B cell (primary cell): ENCODE measurements at regions not wholly inside any gene's neighbourhood (a gene's known extent, or its start where the extent isn't known, plus 50 kb on each side); places are given as distances from the start of the nearest gene placed in this dataset.
"Not testable (repeated sequence)": the region's sequence is repeated elsewhere in the genome, so short reads cannot be mapped to it uniquely, and the experiment has no call there.

ENCODE experiments used
- ATAC-seq: fragments of 200-7000 bp; cut with Tn5 transposase; one replicate; pipeline ENCODE4 v1.10.0; 2021; ENCODE audit warnings: low read depth, mild to moderate bottlenecking, moderate number of reproducible peaks, moderate library complexity
- CTCF ChIA-PET: fragments of 350-600 bp; sonication (Branson Sonifier 250); formaldehyde crosslinking; loops from one replicate; lab custom pipeline; 2021; ENCODE audit warnings: antibody characterized with exemption, inconsistent platforms; lab: Charles Lee
- POLR2A ChIA-PET: fragments of 350-600 bp; sonication (Branson Sonifier 250); formaldehyde crosslinking; loops from one replicate; lab custom pipeline; 2021; ENCODE audit warnings: antibody characterized with exemption; lab: Charles Lee
- DNase-seq: peaks from one replicate; pipeline ENCODE4 v3.0.0; 2013
- H2AFZ ChIP-seq: 2 replicates; pipeline ENCODE4 v1.6.1; 2012; ENCODE audit warnings: mild to moderate bottlenecking, low read depth, low read length; ENCODE audit not compliant: insufficient read depth, poor library complexity, severe bottlenecking
- H3K27ac ChIP-seq, 2 donors: 1 replicate in 1 of 2; 2 replicates in 1 of 2; pipeline ENCODE4 v1.5.1; 2012 to 2013; ENCODE audit warnings: low read length in 2 of 2, mild to moderate bottlenecking in 2 of 2, moderate library complexity in 1 of 2
- H3K27me3 ChIP-seq, 4 experiments: fragments of 200-600 bp in 1 of 4; sonication (generic) in 1 of 4; replicated peaks in 1 of 4; 1 replicate in 2 of 4; 2 replicates in 2 of 4; pipeline versions ENCODE4 v1.6.1 to v1.7.0; 2013 to 2016; ENCODE audit warnings: low read length in 3 of 4, mild to moderate bottlenecking in 2 of 4, mixed read lengths in 1 of 4, moderate library complexity in 1 of 4; ENCODE audit not compliant: insufficient read depth in 4 of 4, control insufficient read depth in 3 of 4; ENCODE audit errors: control extremely low read depth in 1 of 4
- H3K36me3 ChIP-seq, 2 experiments: replicated peaks in 1 of 2; 1 replicate in 1 of 2; 2 replicates in 1 of 2; pipeline versions ENCODE4 v1.6.1 to v1.7.1; 2013; ENCODE audit warnings: low read length in 1 of 2; ENCODE audit not compliant: insufficient read depth in 2 of 2, control insufficient read depth in 1 of 2; ENCODE audit errors: control extremely low read depth in 1 of 2, extremely low read depth in 1 of 2
- H3K4me1 ChIP-seq, 2 donors: fragments of 200-600 bp in 1 of 2; sonication (generic) in 1 of 2; 1 replicate in 1 of 2; 2 replicates in 1 of 2; pipeline versions ENCODE4 v1.5.1 to v1.6.1; 2013 to 2017; ENCODE audit warnings: low read length in 2 of 2; ENCODE audit not compliant: control insufficient read depth in 2 of 2, insufficient read depth in 2 of 2
- H3K4me2 ChIP-seq: replicated peaks from 2 replicates; pipeline ENCODE3; 2012; ENCODE audit warnings: mild to moderate bottlenecking, low read depth, low read length; ENCODE audit not compliant: poor library complexity, severe bottlenecking
- H3K4me3 ChIP-seq, 5 experiments: fragments of 200-600 bp in 1 of 5; sonication (generic) in 1 of 5; 1 replicate in 3 of 5; 2 replicates in 2 of 5; pipeline versions ENCODE4 v1.5.1 to v1.7.0; 2011 to 2016; ENCODE audit warnings: low read length in 4 of 5, mild to moderate bottlenecking in 4 of 5, low read depth in 2 of 5, control low read depth in 1 of 5, moderate library complexity in 1 of 5; ENCODE audit not compliant: insufficient read depth in 1 of 5; ENCODE audit errors: control extremely low read depth in 1 of 5, extremely low read depth in 1 of 5
- H3K79me2 ChIP-seq: fragments of 200-600 bp; sonication (generic); one replicate; pipeline ENCODE4 v1.6.0; 2016; ENCODE audit warnings: low read length; ENCODE audit not compliant: control insufficient read depth, insufficient read depth
- H3K9ac ChIP-seq: fragments of 200-600 bp; sonication (generic); 2 replicates; pipeline ENCODE4 v1.6.1; 2017; ENCODE audit warnings: mild to moderate bottlenecking, low read length, moderate library complexity
- H3K9me3 ChIP-seq, 3 donors: one replicate each; pipeline versions ENCODE4 v1.6.1 to v1.7.1; 2013; ENCODE audit warnings: low read length in 2 of 3; ENCODE audit not compliant: control insufficient read depth in 2 of 3, insufficient read depth in 1 of 3; ENCODE audit errors: control extremely low read depth in 1 of 3
- H4K20me1 ChIP-seq: 2 replicates; pipeline ENCODE4 v1.6.0; 2012; ENCODE audit warnings: mild to moderate bottlenecking, low read length; ENCODE audit not compliant: insufficient read depth, control insufficient read depth, poor library complexity, severe bottlenecking
- H3K27ac Mint-ChIP-seq: one replicate; pipeline ENCODE4 v1.8.0; 2021; ENCODE audit warnings: mixed read lengths
- H3K27me3 Mint-ChIP-seq: one replicate; pipeline ENCODE4 v1.8.0; 2021; ENCODE audit warnings: mixed read lengths
- H3K4me1 Mint-ChIP-seq: one replicate; pipeline ENCODE4 v1.8.0; 2021; ENCODE audit warnings: mixed read lengths
- H3K4me3 Mint-ChIP-seq: one replicate; pipeline ENCODE4 v1.8.0; 2021; ENCODE audit warnings: mixed read lengths
- H3K9me3 Mint-ChIP-seq: one replicate; pipeline ENCODE4 v1.8.0; 2022; ENCODE audit warnings: mixed read lengths; ENCODE audit not compliant: insufficient read depth
- WGBS: methylation state at CpG from one replicate; pipeline ENCODE4 v1.1.5; 2013; ENCODE audit warnings: missing lambda C conversion rate; ENCODE audit not compliant: insufficient coverage; 5-methylcytosine and 5-hydroxymethylcytosine counted together
- intact Hi-C: fragments of 100-400 bp; cut with micrococcal nuclease; formaldehyde crosslinking; loops from one replicate; pipeline ENCODE4 v1.10.0; 2022

- POLR2A ChIA-PET: not testable (repeated sequence)
These were observed 66.6 kb upstream of the ZNF30 start for GRCh38 chr19:34859823-34860736.

DNA sequence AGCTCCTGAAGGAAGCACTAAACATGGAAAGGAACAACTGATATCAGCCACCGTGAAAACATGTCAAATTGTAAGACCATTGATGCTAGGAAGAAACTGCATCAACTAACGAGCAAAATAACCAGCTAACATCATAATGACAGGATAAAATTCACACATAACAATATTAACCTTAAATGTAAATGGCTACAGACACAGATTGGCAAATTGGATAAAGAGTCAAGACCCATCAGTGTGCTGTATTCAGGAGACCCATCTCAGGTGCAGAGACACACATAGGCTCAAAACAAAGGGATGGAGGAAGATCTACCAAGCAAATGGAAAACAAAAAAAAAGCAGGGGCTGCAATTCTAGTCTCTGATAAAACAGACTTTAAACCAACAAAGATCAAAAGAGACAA, 67.4 kb upstream of the ZNF30 start:
- H3K9me3 Mint-ChIP-seq, POLR2A ChIA-PET, intact Hi-C loops, ATAC-seq, H3K4me3 ChIP-seq, H3K27me3 Mint-ChIP-seq, H3K79me2 ChIP-seq, H2AFZ ChIP-seq, DNase-seq, H4K20me1 ChIP-seq, H3K9ac ChIP-seq, H3K4me1 ChIP-seq, H3K36me3 ChIP-seq, H3K27ac ChIP-seq, H3K4me2 ChIP-seq, CTCF ChIA-PET, H3K27me3 ChIP-seq, H3K27ac Mint-ChIP-seq, H3K9me3 ChIP-seq: not testable (repeated sequence)
- Mint-ChIP-seq H3K4me3 (peak overlapping the region; percentile 100), H3K4me1 (peaks cover 26% of the 10 kb centered on the region)
- no CpG with 5 or more reads among the region's 2 CpGs for WGBS

More at GRCh38 chr19:34859823-34860736, 66.6 kb upstream of the ZNF30 start:
- Histone ChIP-seq H3K4me2 (peak overlapping the region; percentile 43), H3K9ac (peak overlapping the region; percentile 45), H2AFZ (peak overlapping the region; percentile 58), H3K4me3 (peak overlapping the region; percentile 43 to 61 (median 44))
- H3K4me1 ChIP-seq, H3K9me3 ChIP-seq, H4K20me1 ChIP-seq, H3K27ac ChIP-seq, H3K9me3 Mint-ChIP-seq, intact Hi-C loops, H3K27me3 ChIP-seq, H3K79me2 ChIP-seq, DNase-seq, H3K36me3 ChIP-seq, CTCF ChIA-PET, H3K27me3 Mint-ChIP-seq: not testable (repeated sequence)
- Mint-ChIP-seq H3K27ac (peak overlapping the region; percentile 95), H3K4me1 (peaks cover 26% of the 10 kb centered on the region), H3K4me3 (peak overlapping the region; percentile 100)
- WGBS: 12% methylated on average over 15 of the region's 34 CpGs
- peak; percentile 45 for ATAC-seq
